K562 (cell line): ENCODE measurements at regions not wholly inside any gene's neighbourhood (a gene's known extent, or its start where the extent isn't known, plus 50 kb on each side); places are given as distances from the start of the nearest gene placed in this dataset.

Experiments
- MYNN ChIP-seq, 2 experiments: sonication (generic); formaldehyde crosslinking in 1 of 2; IDR thresholded peaks; 2 replicates each; pipeline versions ENCODE4 v1.5.0 to v1.6.1; 2016 to 2020; ENCODE audit warnings: antibody characterized with exemption in 1 of 2, missing genetic modification reagents in 1 of 2
- ZNF174 ChIP-seq: fragments of 250-450 bp; sonication (Bioruptor Pico); IDR thresholded peaks from 2 replicates; pipeline ENCODE4 v1.4.0; 2020; ENCODE audit warnings: mild to moderate bottlenecking
- ZNF41 ChIP-seq: fragments of 250-450 bp; sonication (Bioruptor Pico); conservative IDR thresholded peaks from 2 replicates; pipeline ENCODE4 v1.4.0; 2020; ENCODE audit warnings: mild to moderate bottlenecking
- TF ChIP-seq, protein P1 (sequence below): fragments of 450-650 bp; IDR thresholded peaks from 2 replicates; pipeline ENCODE4 v1.6.1; 2016; ENCODE audit warnings: mild to moderate bottlenecking, moderate library complexity

DNA sequence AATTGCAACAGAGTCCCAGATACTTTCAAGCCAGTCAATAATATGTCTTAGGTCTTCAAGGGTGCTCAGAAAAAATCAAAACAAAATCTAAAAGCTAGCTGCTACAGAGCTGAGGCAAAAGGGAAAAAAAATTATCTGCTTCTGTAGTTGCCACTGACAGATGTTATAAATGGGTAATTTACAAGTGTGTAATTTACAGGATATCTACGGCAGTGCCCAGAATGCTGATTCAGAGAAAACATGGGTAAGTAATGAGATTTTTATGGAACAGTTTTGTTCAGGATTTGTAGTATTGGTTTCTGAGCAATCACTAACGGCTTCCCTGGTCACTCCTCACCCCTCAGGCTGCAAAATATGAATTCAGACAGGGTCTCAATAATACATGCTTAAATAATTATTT is 234.1 kb downstream of the GALC start (continued):
- TF ChIP-seq ZNF174 (CRISPR knock-in tag) (no peak), ZNF41 (CRISPR knock-in tag) (no peak), MYNN (IDR thresholded peaks at IDR 0.05) (no peak), MYNN (CRISPR knock-in tag; IDR thresholded peaks at IDR 0.05) (no peak)
- TF ChIP-seq, protein P1, sequence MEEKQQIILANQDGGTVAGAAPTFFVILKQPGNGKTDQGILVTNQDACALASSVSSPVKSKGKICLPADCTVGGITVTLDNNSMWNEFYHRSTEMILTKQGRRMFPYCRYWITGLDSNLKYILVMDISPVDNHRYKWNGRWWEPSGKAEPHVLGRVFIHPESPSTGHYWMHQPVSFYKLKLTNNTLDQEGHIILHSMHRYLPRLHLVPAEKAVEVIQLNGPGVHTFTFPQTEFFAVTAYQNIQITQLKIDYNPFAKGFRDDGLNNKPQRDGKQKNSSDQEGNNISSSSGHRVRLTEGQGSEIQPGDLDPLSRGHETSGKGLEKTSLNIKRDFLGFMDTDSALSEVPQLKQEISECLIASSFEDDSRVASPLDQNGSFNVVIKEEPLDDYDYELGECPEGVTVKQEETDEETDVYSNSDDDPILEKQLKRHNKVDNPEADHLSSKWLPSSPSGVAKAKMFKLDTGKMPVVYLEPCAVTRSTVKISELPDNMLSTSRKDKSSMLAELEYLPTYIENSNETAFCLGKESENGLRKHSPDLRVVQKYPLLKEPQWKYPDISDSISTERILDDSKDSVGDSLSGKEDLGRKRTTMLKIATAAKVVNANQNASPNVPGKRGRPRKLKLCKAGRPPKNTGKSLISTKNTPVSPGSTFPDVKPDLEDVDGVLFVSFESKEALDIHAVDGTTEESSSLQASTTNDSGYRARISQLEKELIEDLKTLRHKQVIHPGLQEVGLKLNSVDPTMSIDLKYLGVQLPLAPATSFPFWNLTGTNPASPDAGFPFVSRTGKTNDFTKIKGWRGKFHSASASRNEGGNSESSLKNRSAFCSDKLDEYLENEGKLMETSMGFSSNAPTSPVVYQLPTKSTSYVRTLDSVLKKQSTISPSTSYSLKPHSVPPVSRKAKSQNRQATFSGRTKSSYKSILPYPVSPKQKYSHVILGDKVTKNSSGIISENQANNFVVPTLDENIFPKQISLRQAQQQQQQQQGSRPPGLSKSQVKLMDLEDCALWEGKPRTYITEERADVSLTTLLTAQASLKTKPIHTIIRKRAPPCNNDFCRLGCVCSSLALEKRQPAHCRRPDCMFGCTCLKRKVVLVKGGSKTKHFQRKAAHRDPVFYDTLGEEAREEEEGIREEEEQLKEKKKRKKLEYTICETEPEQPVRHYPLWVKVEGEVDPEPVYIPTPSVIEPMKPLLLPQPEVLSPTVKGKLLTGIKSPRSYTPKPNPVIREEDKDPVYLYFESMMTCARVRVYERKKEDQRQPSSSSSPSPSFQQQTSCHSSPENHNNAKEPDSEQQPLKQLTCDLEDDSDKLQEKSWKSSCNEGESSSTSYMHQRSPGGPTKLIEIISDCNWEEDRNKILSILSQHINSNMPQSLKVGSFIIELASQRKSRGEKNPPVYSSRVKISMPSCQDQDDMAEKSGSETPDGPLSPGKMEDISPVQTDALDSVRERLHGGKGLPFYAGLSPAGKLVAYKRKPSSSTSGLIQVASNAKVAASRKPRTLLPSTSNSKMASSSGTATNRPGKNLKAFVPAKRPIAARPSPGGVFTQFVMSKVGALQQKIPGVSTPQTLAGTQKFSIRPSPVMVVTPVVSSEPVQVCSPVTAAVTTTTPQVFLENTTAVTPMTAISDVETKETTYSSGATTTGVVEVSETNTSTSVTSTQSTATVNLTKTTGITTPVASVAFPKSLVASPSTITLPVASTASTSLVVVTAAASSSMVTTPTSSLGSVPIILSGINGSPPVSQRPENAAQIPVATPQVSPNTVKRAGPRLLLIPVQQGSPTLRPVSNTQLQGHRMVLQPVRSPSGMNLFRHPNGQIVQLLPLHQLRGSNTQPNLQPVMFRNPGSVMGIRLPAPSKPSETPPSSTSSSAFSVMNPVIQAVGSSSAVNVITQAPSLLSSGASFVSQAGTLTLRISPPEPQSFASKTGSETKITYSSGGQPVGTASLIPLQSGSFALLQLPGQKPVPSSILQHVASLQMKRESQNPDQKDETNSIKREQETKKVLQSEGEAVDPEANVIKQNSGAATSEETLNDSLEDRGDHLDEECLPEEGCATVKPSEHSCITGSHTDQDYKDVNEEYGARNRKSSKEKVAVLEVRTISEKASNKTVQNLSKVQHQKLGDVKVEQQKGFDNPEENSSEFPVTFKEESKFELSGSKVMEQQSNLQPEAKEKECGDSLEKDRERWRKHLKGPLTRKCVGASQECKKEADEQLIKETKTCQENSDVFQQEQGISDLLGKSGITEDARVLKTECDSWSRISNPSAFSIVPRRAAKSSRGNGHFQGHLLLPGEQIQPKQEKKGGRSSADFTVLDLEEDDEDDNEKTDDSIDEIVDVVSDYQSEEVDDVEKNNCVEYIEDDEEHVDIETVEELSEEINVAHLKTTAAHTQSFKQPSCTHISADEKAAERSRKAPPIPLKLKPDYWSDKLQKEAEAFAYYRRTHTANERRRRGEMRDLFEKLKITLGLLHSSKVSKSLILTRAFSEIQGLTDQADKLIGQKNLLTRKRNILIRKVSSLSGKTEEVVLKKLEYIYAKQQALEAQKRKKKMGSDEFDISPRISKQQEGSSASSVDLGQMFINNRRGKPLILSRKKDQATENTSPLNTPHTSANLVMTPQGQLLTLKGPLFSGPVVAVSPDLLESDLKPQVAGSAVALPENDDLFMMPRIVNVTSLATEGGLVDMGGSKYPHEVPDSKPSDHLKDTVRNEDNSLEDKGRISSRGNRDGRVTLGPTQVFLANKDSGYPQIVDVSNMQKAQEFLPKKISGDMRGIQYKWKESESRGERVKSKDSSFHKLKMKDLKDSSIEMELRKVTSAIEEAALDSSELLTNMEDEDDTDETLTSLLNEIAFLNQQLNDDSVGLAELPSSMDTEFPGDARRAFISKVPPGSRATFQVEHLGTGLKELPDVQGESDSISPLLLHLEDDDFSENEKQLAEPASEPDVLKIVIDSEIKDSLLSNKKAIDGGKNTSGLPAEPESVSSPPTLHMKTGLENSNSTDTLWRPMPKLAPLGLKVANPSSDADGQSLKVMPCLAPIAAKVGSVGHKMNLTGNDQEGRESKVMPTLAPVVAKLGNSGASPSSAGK = no peak
